Activated T-cell treated with anti-CD3 and anti-CD28 coated beads, Interleukin-2, amount 50 U/mL, for 1 hour (primary cell): ENCODE measurements at regions not wholly inside any gene's neighbourhood (a gene's known extent, or its start where the extent isn't known, plus 50 kb on each side); places are given as distances from the start of the nearest gene placed in this dataset.

ENCODE experiments used
- DNase-seq: peaks from one replicate; pipeline ENCODE4 v3.0.0-alpha.2; 2020

- no peak for DNase-seq
These were observed 115.1 kb downstream of the RNASET2 start for GRCh38 chr6:166841216-166841615.

GRCh38 chr6:166839569-166839968 is 116.8 kb downstream of the RNASET2 start:
- DNase-seq, result no peak

GRCh38 chr6:166838987-166839386 is 117.4 kb downstream of the RNASET2 start:
- no peak for DNase-seq

GRCh38 chr6:166836785-166837718 is 119.3 kb downstream of the RNASET2 start:
- no peak for DNase-seq

GRCh38 chr6:166834049-166834448 is 122.3 kb downstream of the RNASET2 start:
- no peak for DNase-seq

GRCh38 chr6:166830891-166831363 is 125.4 kb downstream of the RNASET2 start:
- DNase-seq, result no peak

GRCh38 chr6:166830185-166830890 is 126.0 kb downstream of the RNASET2 start:
- no peak for DNase-seq

- no peak for DNase-seq
These were observed 130.1 kb downstream of the RNASET2 start for GRCh38 chr6:166826264-166826663.

- no peak for DNase-seq
These were observed 130.7 kb downstream of the RNASET2 start for GRCh38 chr6:166825553-166826145.

GRCh38 chr6:166824880-166825250 is 131.5 kb downstream of the RNASET2 start:
- DNase-seq, result no peak

GRCh38 chr6:166824146-166824879 is 132.0 kb downstream of the RNASET2 start:
- DNase-seq, result no peak

GRCh38 chr6:166822609-166823008 is 133.7 kb downstream of the RNASET2 start:
- no peak for DNase-seq

- no peak for DNase-seq
These were observed 135.9 kb downstream of the RNASET2 start for GRCh38 chr6:166820483-166820882.

GRCh38 chr6:166820070-166820469 is 136.3 kb downstream of the RNASET2 start:
- DNase-seq, result no peak

GRCh38 chr6:166815629-166816028 is 140.7 kb downstream of the RNASET2 start:
- DNase-seq, result no peak

- no peak for DNase-seq
These were observed 142.0 kb downstream of the RNASET2 start for GRCh38 chr6:166814390-166814789.

- no peak for DNase-seq
These were observed 142.9 kb downstream of the RNASET2 start for GRCh38 chr6:166813461-166813860.

GRCh38 chr6:166810864-166811263 is 145.5 kb downstream of the RNASET2 start:
- DNase-seq, result no peak

- no peak for DNase-seq
These were observed 146.6 kb downstream of the RNASET2 start for GRCh38 chr6:166809721-166810120.

- DNase-seq, result no peak
These were observed 149.2 kb downstream of the RNASET2 start for GRCh38 chr6:166806962-166807757.

GRCh38 chr6:166806217-166806838 is 150.0 kb downstream of the RNASET2 start:
- no peak for DNase-seq

- no peak for DNase-seq
These were observed 152.9 kb downstream of the RNASET2 start for GRCh38 chr6:166803471-166803870.
